ENCODE measurements at regions not wholly inside any gene's neighbourhood (a gene's known extent, or its start where the extent isn't known, plus 50 kb on each side); places are given as distances from the start of the nearest gene placed in this dataset.

DNA sequence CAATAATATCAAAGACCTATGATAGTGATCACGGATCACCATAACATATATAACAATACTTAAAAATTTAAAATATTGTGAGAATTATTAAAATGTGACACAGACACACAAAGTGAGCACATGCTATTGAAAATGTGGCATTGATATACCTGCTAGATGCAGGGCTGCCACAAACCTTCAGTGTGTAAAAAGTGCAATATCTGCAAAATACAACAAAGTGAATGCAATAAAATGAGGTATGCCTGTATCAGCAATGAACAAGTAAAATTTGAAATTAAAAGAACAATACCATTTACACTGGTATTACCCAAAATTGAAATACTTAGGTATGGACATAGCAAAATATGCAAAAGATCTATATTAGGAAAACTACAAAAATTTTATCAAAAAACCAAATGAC lies 1217.8 kb upstream of the PCDH20 start:
- Histone ChIP-seq H3K79me2 (ENCODE audit: insufficient read depth, low read length) (no peaks in the 10 kb centered on the region), H3K9me3 (ENCODE audit: insufficient read depth, low read length) (no peaks in the 10 kb centered on the region), H3F3A (ENCODE audit: insufficient read depth) (no peaks in the 10 kb centered on the region), H3K27ac (ENCODE audit: low read depth, low read length) (no peak overlapping the region), H3K9ac (ENCODE audit: low read length) (no peak overlapping the region), H3K36me3 (ENCODE audit: low read length) (0 out of 2 replicates have a peak, but pooled peaks cover 2% of the 10 kb centered on the region), H3K4me2 (ENCODE audit: low read depth, low read length, poor library complexity, severe bottlenecking) (no peak overlapping the region), H2AFZ (ENCODE audit: low read depth, low read length, severe bottlenecking) (no peak overlapping the region), H4K20me1 (ENCODE audit: low read depth, low read length) (no peaks in the 10 kb centered on the region), H3K9me2 (replicated peaks; ENCODE audit: insufficient read depth, low read length) (no peaks in the 10 kb centered on the region), H3K27me3 (ENCODE audit: low read length) (no peaks in the 10 kb centered on the region), H3K4me3 (ENCODE audit: insufficient read depth, low read length, poor library complexity, severe bottlenecking) (no peak overlapping the region)
- TF ChIP-seq EZH2phosphoT487 (conservative IDR thresholded peaks at IDR 0.05; ENCODE audit: low read length): no peak
- TF ChIP-seq, protein P1, sequence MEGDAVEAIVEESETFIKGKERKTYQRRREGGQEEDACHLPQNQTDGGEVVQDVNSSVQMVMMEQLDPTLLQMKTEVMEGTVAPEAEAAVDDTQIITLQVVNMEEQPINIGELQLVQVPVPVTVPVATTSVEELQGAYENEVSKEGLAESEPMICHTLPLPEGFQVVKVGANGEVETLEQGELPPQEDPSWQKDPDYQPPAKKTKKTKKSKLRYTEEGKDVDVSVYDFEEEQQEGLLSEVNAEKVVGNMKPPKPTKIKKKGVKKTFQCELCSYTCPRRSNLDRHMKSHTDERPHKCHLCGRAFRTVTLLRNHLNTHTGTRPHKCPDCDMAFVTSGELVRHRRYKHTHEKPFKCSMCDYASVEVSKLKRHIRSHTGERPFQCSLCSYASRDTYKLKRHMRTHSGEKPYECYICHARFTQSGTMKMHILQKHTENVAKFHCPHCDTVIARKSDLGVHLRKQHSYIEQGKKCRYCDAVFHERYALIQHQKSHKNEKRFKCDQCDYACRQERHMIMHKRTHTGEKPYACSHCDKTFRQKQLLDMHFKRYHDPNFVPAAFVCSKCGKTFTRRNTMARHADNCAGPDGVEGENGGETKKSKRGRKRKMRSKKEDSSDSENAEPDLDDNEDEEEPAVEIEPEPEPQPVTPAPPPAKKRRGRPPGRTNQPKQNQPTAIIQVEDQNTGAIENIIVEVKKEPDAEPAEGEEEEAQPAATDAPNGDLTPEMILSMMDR (IDR thresholded peaks at IDR 0.05; ENCODE audit: insufficient read depth, low read length, poor library complexity, severe bottlenecking): no peak

- H3K27me3 ChIP-seq (ENCODE audit: low read length): no peaks in the 10 kb centered on the region
- H3K4me3 ChIP-seq (ENCODE audit: insufficient read depth, low read length, poor library complexity, severe bottlenecking): no peak overlapping the region
- no peaks in the 10 kb centered on the region for H4K20me1 ChIP-seq (ENCODE audit: low read depth, low read length)
- no peak for TF ChIP-seq EZH2phosphoT487 (conservative IDR thresholded peaks at IDR 0.05; ENCODE audit: low read length)
- TF ChIP-seq, protein P1 (IDR thresholded peaks at IDR 0.05; ENCODE audit: insufficient read depth, low read length, poor library complexity, severe bottlenecking): no peak
- no peaks in the 10 kb centered on the region for H3K9me2 ChIP-seq (replicated peaks; ENCODE audit: insufficient read depth, low read length)
- H3K9me3 ChIP-seq (ENCODE audit: insufficient read depth, low read length): no peaks in the 10 kb centered on the region
- no peaks in the 10 kb centered on the region for H3K79me2 ChIP-seq (ENCODE audit: insufficient read depth, low read length)
- H3K4me2 ChIP-seq (ENCODE audit: low read depth, low read length, poor library complexity, severe bottlenecking): no peak overlapping the region
- no peak overlapping the region for H2AFZ ChIP-seq (ENCODE audit: low read depth, low read length, severe bottlenecking)
- no peak overlapping the region for H3K9ac ChIP-seq (ENCODE audit: low read length)
- no peaks in the 10 kb centered on the region for H3F3A ChIP-seq (ENCODE audit: insufficient read depth)
- no peak overlapping the region for H3K27ac ChIP-seq (ENCODE audit: low read depth, low read length)
- 0 out of 2 replicates have a peak, but pooled peaks cover 2% of the 10 kb centered on the region for H3K36me3 ChIP-seq (ENCODE audit: low read length)
Observed at GRCh38 chr13:62631619-62632018, 1216.0 kb upstream of the PCDH20 start.

- Histone ChIP-seq H3F3A (ENCODE audit: insufficient read depth) (no peaks in the 10 kb centered on the region), H4K20me1 (ENCODE audit: low read depth, low read length) (no peaks in the 10 kb centered on the region), H3K27me3 (ENCODE audit: low read length) (no peaks in the 10 kb centered on the region), H3K36me3 (ENCODE audit: low read length) (0 out of 2 replicates have a peak, but pooled peaks cover 2% of the 10 kb centered on the region), H3K27ac (ENCODE audit: low read depth, low read length) (no peak overlapping the region), H3K4me2 (ENCODE audit: low read depth, low read length, poor library complexity, severe bottlenecking) (no peak overlapping the region), H3K9me3 (ENCODE audit: insufficient read depth, low read length) (no peaks in the 10 kb centered on the region), H3K79me2 (ENCODE audit: insufficient read depth, low read length) (no peaks in the 10 kb centered on the region), H3K9ac (ENCODE audit: low read length) (no peak overlapping the region), H2AFZ (ENCODE audit: low read depth, low read length, severe bottlenecking) (no peak overlapping the region), H3K4me3 (ENCODE audit: insufficient read depth, low read length, poor library complexity, severe bottlenecking) (no peak overlapping the region), H3K9me2 (replicated peaks; ENCODE audit: insufficient read depth, low read length) (no peaks in the 10 kb centered on the region)
- TF ChIP-seq EZH2phosphoT487 (conservative IDR thresholded peaks at IDR 0.05; ENCODE audit: low read length): no peak
- TF ChIP-seq, protein P1 (IDR thresholded peaks at IDR 0.05; ENCODE audit: insufficient read depth, low read length, poor library complexity, severe bottlenecking): no peak
Observed at GRCh38 chr13:62631124-62631523, 1215.5 kb upstream of the PCDH20 start.

All from SU-DHL-6 (cell line).